Esophagus squamous epithelium (tissue), 5 donors: ENCODE measurements at regions not wholly inside any gene's neighbourhood (a gene's known extent, or its start where the extent isn't known, plus 50 kb on each side); places are given as distances from the start of the nearest gene placed in this dataset.

ENCODE experiments used
- DNase-seq: peaks from one replicate; lab custom pipeline; 2025; lab: John Stamatoyannopoulos, UW
- H3K27ac ChIP-seq, 4 donors: fragments of 200-600 bp; sonication (generic); one replicate each; pipeline ENCODE4 v1.5.1; 2016 to 2019; ENCODE audit warnings: mild to moderate bottlenecking in 1 of 4
- H3K27me3 ChIP-seq, 4 donors: fragments of 200-600 bp; sonication (generic); 1 replicate in 3 of 4; 2 replicates in 1 of 4; pipeline versions ENCODE4 v1.5.1 to v1.6.0; 2017 to 2021; ENCODE audit warnings: antibody characterized with exemption in 1 of 4
- H3K36me3 ChIP-seq, 3 donors: fragments of 200-600 bp; sonication (generic); one replicate each; pipeline ENCODE4 v1.5.1; 2016 to 2019
- H3K4me1 ChIP-seq, 3 donors: fragments of 200-600 bp; sonication (generic); one replicate each; pipeline ENCODE4 v1.5.1; 2017 to 2019
- H3K4me3 ChIP-seq, 4 donors: fragments of 200-600 bp; sonication (generic); 1 replicate in 3 of 4; 2 replicates in 1 of 4; pipeline ENCODE4 v1.5.1; 2016 to 2019; ENCODE audit warnings: mild to moderate bottlenecking in 2 of 4, moderate library complexity in 1 of 4
- H3K9me3 ChIP-seq, 3 donors: fragments of 200-600 bp; sonication (generic); one replicate each; pipeline ENCODE4 v1.5.1; 2016 to 2019
- POLR2A ChIP-seq, 4 donors: fragments of 450-650 bp; IDR thresholded peaks; one replicate each; pipeline ENCODE4 v1.6.1; 2017; ENCODE audit warnings: antibody characterized with exemption in 4 of 4, mild to moderate bottlenecking in 4 of 4, moderate library complexity in 3 of 4
- WGBS, 2 donors: methylation state at CpG; one replicate each; pipeline ENCODE4 v1.1.5; 2018; 5-methylcytosine and 5-hydroxymethylcytosine counted together
- intact Hi-C: fragments of 100-400 bp; cut with DNase I; formaldehyde crosslinking; loops from one replicate; pipeline ENCODE4 v1.15.0; 2022
- TF ChIP-seq, protein P1 (sequence below), 6 experiments: fragments of 450-650 bp in 4 of 6; fragments of 200-600 bp in 2 of 6; sonication (generic) in 2 of 6; IDR thresholded peaks; one replicate each; pipeline ENCODE4 v1.5.1; 2016 to 2019; ENCODE audit warnings: antibody characterized with exemption in 6 of 6, mild to moderate bottlenecking in 4 of 6, moderate library complexity in 4 of 6
- donor health status: DM: yes; HTN: yes; CAD: no.

DNA sequence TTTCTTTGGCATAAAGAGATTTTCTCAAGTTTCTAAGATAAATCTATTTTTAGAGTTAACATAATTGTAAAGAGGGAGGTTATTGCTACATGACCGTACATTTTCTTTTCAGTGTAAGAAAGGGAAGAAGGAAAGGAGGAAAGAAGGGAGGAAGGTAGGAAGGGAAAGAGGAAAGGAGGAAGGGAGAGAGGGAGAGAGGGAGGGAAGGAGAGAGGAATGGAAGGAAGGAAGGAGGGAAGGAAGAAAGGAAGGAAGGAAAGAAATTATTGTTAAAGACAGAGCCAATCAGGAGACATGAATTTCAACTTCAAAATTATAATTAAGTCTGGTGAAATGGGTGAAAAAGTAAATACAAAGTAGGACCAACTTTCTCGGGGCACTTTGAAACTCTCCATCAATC lies 197.6 kb downstream of the SNCA start:
- TF ChIP-seq, protein P1, sequence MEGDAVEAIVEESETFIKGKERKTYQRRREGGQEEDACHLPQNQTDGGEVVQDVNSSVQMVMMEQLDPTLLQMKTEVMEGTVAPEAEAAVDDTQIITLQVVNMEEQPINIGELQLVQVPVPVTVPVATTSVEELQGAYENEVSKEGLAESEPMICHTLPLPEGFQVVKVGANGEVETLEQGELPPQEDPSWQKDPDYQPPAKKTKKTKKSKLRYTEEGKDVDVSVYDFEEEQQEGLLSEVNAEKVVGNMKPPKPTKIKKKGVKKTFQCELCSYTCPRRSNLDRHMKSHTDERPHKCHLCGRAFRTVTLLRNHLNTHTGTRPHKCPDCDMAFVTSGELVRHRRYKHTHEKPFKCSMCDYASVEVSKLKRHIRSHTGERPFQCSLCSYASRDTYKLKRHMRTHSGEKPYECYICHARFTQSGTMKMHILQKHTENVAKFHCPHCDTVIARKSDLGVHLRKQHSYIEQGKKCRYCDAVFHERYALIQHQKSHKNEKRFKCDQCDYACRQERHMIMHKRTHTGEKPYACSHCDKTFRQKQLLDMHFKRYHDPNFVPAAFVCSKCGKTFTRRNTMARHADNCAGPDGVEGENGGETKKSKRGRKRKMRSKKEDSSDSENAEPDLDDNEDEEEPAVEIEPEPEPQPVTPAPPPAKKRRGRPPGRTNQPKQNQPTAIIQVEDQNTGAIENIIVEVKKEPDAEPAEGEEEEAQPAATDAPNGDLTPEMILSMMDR (IDR thresholded peaks at IDR 0.05), result no peak
- TF ChIP-seq POLR2A (IDR thresholded peaks at IDR 0.05), result no peak
- WGBS, 2 donors, result 76 to 84% methylated on average over 2 of the region's 2 CpGs
- H3K4me3 ChIP-seq, result no peak overlapping the region
- no peaks in the 10 kb centered on the region for H3K9me3 ChIP-seq
- no peak overlapping the region for H3K27ac ChIP-seq
- intact Hi-C loops, result no loop called here
- no peaks in the 10 kb centered on the region for H3K4me1 ChIP-seq
- DNase-seq, result no peak
- H3K27me3 ChIP-seq, result no peaks in the 10 kb centered on the region
- H3K36me3 ChIP-seq, result no peaks in the 10 kb centered on the region

DNA sequence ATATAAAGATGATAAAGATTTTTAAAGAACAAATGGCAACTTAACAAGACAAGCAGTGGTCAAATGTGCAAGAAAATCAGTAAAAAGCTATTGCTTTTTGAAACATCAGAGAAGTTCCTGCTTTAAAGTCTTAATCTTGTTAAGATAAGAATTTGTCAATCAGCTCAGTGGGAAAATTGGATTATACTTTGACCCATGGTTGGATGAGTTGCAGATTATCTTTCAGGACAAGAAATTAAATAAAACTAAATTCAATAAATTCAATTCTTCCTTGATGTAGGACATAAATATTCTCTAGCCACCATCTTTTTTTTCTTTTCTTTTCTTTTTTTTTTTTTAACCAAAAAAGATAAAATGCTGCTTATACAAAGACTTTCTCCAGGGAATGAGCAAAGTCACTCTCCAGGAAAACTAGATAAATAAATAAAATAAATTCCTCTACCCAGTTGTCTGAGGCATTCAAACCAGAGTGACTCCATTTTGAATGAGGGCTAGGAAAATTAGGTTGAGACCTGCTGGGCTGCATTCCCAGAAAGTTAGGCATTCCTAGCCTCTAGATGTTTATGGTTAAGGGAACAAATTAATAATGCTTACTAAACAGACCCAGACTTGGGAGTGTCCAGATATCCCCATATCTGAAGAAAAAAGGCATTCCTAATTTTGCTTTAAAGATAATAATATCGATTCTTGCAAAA lies 211.2 kb downstream of the SNCA start:
- Histone ChIP-seq H3K4me1 (no peaks in the 10 kb centered on the region), H3K27me3 (no peaks in the 10 kb centered on the region), H3K4me3 (no peak overlapping the region), H3K9me3 (no peaks in the 10 kb centered on the region), H3K36me3 (no peaks in the 10 kb centered on the region), H3K27ac (no peak overlapping the region)
- 61 to 88% methylated on average over 1 of the region's 1 CpG for WGBS, 2 donors
- TF ChIP-seq, protein P1 (IDR thresholded peaks at IDR 0.05), result no peak
- TF ChIP-seq POLR2A (IDR thresholded peaks at IDR 0.05), result no peak
- intact Hi-C loops, result no loop called here
- no peak for DNase-seq

DNA sequence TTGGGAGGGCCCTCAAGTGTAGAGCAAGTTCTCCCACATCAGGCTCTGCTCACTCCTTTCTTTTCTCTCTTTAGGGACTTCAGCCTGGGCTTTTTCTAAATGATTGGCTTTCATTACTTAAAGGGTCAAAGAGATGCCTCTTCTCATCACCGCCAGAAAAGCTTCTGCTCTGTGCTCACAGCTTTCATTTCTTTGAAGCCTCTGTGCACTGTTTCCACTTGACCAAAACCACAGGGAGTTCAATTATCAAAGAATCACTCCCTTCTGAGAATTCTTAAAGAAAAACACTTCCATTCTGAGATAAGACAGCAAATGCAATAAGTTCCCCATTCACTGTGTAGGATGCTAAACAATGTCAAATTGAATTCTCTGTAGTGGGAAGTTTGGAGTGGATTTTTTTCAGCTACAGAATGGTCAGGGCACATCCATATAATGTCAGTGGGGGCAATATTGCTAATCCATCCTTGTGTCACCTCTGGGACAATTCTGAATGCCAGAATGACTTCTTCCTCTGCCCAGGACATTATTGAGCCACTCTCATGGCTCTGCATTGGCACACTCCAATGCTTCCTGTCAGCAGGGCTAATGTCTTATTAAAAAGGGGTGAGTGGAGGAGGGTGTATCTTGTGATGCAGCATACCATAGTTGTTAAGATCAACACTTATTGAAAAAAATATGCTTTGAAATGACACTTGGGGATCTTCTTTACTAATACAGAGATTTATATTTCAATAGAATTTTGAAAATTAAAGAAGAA lies 217.6 kb downstream of the SNCA start:
- no peak for TF ChIP-seq POLR2A (IDR thresholded peaks at IDR 0.05)
- TF ChIP-seq, protein P1 (IDR thresholded peaks at IDR 0.05), result no peak
- no peaks in the 10 kb centered on the region for H3K27me3 ChIP-seq
- H3K27ac ChIP-seq, result no peak overlapping the region
- H3K36me3 ChIP-seq, result no peaks in the 10 kb centered on the region
- intact Hi-C loops, result no loop called here
- H3K9me3 ChIP-seq, result no peaks in the 10 kb centered on the region
- WGBS, 2 donors, result 44 to 60% methylated on average over 1 of the region's 1 CpG
- no peaks in the 10 kb centered on the region for H3K4me1 ChIP-seq
- no peak overlapping the region for H3K4me3 ChIP-seq
- no peak for DNase-seq

DNA sequence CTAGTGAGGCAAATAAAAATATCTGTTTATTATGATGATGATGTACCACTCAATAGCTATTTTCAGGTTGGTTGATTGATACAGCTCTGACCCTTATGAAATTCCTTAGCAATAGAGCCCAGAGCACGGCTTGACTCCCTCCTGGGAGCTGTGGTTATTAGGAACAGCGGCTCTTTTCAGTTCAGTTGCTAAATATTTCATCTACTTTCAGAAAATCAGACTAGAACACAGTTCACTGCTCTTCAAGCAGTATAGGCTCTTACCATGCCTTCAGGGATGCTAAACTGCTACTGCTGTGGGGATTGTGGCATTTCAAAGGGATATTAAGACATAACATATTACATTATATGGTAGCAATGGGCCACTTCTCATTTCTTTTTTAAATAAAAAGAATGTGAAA lies 218.8 kb downstream of the SNCA start:
- H3K9me3 ChIP-seq, result no peaks in the 10 kb centered on the region
- H3K27ac ChIP-seq, result no peak overlapping the region
- DNase-seq, result no peak
- intact Hi-C loops, result no loop called here
- no peaks in the 10 kb centered on the region for H3K27me3 ChIP-seq
- TF ChIP-seq POLR2A (IDR thresholded peaks at IDR 0.05), result no peak
- TF ChIP-seq, protein P1 (IDR thresholded peaks at IDR 0.05), result no peak
- H3K4me3 ChIP-seq, result no peak overlapping the region
- H3K4me1 ChIP-seq, result no peaks in the 10 kb centered on the region
- no peaks in the 10 kb centered on the region for H3K36me3 ChIP-seq
- WGBS, 2 donors, result 76 to 93% methylated on average over 2 of the region's 2 CpGs

DNA sequence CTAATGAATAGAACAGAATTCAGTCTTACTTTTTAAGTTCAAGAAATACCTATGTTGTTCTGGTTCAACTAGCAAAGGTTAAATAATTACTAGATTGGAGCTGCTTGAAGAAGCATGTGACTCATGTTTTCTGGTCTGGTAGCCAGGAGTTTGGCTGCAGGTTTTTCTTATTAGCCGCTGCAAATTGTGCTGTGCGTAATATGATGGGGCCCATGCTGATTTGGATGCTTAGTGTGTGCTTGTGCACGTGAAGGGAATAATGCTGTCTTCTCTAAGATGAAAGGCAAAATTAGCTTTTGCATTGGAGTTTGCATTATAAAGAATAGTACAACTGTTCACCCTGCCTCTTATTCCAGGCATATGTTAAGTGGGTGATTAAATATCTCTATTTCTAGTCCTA lies 219.6 kb downstream of the SNCA start:
- intact Hi-C loops, result no loop called here
- DNase-seq, result no peak
- no peak for TF ChIP-seq POLR2A (IDR thresholded peaks at IDR 0.05)
- TF ChIP-seq, protein P1 (IDR thresholded peaks at IDR 0.05), result no peak
- 68 to 73% methylated on average over 3 of the region's 3 CpGs for WGBS, 2 donors
- no peak overlapping the region for H3K27ac ChIP-seq
- H3K4me1 ChIP-seq, result no peaks in the 10 kb centered on the region
- no peak overlapping the region for H3K4me3 ChIP-seq
- no peaks in the 10 kb centered on the region for H3K36me3 ChIP-seq
- H3K9me3 ChIP-seq, result no peaks in the 10 kb centered on the region
- no peaks in the 10 kb centered on the region for H3K27me3 ChIP-seq
